GM18909 (cell line): ENCODE measurements at regions not wholly inside any gene's neighbourhood (a gene's known extent, or its start where the extent isn't known, plus 50 kb on each side); places are given as distances from the start of the nearest gene placed in this dataset.
A peak's percentile ranks its signal among the peaks of the same experiment; 100 is the strongest.

ENCODE experiments used
- ATAC-seq: cut with Tn5 transposase; IDR thresholded peaks from one replicate; pipeline ENCODE4 v1.9.1; 2021; ENCODE audit warnings: mild to moderate bottlenecking; ENCODE audit not compliant: unreplicated experiment, poor library complexity

DNA sequence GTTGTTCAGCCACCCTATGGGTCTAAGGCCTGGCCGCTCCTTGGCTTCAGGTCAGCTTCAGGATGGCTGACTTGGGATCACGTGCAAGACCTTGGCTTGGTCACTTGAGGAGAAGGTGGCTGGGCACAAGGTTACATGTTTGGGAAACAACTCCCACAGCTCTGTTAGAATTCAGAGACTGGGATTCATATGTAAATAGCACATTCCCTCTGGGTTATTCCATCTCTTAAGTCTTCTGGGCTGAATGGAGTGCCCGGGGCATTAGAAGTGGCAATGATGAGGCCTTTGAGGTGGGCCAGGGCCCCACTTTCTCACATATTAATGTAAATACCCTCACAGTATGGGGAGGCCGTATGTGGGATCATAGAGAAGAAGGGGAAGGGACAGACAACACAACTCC is 150.9 kb downstream of the EFNB2 start:
- no peak for ATAC-seq

DNA sequence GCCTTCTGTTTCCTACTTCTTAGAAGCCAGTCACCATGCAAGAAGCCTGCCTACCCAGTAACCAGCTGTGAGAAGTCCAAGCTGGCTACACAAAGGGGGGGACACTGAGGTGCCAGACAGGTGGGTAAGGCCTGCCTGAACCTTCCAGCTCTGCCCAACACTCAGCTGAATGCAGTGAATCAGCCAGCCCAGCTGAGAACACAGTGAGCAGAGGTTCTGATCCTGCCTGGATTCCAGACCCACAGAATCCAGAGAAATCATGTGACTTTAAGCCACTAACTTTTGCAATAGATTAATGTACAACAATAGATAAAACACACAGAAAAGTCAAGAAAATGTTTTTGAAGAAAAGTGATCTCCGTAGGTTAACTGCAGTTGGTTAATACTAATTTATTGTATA is 151.7 kb downstream of the EFNB2 start:
- no peak for ATAC-seq

DNA sequence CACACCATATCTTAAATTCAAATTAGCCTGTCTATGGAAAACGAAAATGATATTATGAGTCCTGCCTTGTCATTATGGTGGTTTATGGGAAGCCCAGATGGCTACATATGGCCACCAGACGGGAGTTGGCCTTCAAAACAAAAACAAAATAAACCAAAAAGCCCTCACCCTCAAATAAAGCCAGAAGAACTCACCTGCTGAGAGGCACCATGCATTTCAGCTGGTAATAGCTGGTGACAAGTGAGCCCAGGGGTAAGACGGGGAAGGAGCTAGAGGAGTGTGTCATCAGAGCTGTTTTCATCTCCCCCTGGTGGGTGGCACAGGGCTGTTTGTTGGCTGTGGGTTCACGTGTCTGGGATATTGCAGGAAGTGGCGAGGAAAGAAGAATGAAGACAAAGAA is 152.9 kb downstream of the EFNB2 start:
- no peak for ATAC-seq

DNA sequence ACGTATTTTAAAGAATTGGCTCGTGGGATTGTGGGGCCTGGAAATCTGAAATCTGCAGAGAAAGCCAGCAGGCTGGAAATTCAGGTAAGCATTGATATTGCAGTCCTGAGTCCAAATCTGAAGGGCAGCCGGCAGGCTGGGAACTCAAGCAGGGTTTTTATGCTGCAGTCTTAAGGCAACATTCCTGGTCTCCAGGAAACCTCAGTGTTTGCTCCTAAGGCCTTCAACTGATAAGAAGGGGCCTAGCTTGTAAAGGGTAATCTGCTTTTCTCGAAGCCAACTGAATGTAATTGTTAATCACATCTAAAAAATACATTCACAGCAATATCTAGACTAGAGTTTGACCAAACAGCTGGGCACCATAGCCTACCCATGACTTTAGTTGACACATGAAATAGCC is 154.4 kb downstream of the EFNB2 start:
- no peak for ATAC-seq

DNA sequence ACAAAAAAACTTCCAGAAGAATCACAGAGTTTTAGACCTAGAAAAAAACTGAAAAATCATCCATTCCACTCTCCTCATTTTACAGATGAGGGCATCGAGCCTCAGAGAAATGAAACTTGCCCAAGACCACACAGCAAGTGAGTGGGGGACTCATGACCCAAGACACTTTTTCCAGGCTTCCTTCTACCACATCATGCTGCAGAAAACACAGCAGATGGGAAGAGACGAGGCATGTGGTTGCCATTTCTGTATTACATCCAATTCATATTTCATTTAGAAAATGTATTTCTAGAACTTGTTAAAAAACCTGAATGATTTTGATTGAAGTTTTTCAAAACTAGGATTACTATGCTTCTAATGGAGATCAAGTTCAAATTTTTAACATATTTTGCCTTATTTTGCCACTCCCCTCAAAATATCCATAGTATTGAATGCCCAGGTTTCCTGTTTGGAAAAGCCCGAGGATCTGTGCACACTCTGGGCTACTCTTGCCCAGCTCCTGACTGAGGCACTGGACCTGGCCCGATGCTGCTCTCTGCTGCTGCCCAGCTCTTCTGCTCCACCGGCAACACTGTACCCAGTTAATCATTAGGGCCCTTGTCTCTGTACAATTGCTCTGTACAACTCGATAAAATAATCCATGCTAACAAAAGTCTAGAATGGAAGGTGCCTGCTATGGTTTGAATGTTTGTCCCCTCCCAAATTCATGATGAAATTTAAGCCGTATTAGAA is 157.4 kb downstream of the EFNB2 start:
- no peak for ATAC-seq

DNA sequence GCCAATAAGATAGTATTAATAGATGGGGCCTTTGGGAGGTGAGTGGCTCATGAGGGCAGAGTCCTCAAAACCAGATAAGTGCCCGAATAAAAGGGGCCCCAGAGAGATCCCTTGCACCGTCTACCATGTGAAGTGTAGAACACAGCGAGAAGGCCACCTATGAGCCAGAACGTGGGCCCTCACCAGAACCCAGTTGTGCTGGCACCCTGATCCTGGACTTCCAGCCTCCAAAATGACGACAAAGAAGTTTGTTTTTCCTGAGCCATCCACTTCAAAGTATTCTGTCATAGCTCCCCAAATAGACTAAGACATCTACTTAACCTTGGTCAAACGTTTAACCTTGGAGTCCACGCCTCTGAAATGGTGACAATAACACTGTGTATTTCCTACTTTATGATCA is 158.1 kb downstream of the EFNB2 start:
- ATAC-seq = no peak

DNA sequence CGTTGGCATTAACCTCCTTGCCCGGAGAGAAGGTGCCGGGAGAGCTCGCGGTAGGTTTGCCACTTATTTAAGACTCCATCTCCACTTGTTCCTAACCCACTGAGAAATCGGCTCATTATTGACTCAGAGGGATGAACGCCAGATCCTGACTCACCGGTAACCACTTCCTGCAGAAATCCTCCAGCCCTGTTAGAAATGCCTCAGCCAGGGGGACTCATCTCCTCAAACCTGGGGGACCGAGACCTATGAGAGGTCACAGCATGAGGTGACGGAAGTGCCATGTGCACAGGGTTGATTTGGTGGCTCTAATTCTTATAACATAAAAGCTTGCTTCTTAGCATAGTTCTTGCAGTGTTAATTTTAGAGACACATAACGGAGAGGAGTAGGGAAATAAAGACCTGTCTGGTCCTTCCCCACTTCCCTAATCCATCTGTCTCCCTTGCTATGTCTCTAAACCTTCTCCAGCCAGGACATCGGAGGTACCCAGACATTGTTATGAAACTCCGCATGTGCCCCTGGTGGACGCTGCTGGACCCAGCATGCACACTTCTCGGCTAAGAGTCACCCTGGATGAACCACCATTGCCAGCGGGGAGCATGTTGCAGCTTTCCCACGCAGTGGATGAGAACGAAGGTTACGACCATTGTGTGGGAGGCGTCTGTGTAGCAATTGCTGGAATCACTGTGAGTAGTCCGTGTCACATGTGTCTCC is 158.9 kb downstream of the EFNB2 start:
- no peak for ATAC-seq

DNA sequence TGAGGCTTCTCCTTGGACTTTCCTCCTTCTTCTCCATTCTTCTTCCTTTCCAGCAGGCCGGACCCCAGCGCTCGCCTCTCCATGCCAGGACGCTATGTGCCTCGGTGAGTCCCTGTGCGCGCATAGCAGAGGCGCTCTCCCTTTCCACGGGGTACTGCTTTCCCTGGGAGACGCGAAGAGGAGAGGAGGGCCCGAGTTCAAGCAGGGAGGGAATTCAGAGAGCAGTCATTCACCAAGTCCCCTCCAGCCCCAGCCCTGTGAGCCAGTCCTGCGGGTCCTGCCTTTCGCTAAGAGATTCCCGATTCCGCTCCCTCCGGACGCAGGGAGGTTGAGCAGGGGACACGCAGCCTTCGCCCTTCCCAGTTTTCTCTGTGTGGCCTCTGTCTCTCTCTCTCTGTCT is 160.4 kb downstream of the EFNB2 start:
- no peak for ATAC-seq

DNA sequence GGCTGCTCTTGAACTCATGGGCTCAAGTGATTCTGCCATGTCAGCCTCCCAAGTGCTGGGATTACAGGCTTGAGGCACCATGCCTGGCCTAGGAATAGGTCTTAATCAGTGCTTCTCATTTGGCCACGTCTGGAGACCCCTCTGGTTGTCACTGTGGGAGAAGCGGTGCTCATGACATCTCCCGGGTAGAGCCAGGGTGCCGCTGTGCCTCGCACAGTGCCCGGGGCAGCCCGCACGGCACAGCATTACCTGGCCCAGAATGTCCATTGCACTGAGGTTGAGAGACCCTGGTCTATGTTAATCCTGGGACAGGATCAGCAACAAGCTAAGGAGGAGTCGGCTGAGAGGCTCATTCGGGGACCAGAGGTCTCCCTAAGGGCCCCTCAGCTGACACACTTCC is 160.8 kb downstream of the EFNB2 start:
- ATAC-seq = no peak

DNA sequence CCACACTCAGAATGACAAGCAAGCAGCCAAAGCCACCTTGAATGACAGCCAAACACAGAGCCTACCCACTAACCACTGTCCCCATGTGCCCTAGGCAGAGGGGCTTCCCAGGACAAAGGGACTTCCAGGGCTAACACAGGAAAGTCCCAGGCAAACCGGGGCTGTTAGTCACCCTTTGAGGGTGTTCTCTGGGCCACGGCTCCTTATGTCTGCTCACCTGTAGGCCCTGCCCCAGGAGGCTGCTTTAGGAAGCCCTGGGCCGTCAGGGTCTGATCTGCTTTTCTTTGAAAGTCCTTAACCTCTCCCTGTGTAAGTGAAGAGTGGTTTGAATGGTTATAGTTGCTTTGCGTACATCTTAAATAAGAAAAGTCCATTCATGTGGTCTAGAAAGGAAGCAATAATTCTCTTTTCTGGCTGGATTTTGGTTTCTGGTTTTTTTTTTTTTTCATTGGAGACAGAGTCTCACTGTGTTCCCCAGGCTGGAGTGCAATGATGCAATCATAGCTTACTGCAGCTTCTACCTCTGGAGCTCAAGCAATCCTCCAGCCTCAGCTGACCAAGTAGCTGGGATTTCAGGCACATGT is 161.4 kb downstream of the EFNB2 start:
- ATAC-seq = peak; percentile 77

DNA sequence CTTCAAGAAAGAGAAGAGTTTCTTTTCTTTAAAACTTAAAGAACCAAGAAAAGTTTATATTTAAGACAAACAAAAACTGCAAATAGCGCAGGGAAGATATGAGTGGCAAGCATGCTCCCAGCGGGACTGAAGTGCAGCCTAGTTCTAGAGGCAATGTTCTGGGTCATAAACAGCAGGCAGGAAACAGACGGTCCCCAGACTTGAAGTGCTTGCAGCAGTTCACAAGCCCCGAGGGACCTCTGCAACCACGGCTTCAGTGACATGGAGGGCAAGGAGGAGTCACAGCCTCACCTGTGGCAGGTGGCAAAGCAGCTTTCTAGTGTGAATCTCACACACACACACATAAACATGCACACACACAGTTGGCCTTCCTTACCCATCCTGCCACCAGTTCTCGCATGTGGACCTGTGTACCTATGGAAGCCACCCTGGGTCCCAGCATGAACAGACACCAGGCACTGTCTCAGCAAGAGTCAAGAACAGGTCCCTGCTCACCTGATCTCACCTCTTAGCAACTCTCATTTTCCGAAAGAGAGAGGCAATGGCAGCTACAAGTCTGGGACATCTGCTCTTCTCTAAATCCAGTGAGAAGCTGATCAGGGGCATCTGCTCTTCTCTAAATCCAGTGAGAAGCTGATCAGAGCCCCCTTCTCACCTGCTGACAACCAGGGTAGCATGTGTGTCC is 162.0 kb downstream of the EFNB2 start:
- peak; percentile 73 for ATAC-seq

DNA sequence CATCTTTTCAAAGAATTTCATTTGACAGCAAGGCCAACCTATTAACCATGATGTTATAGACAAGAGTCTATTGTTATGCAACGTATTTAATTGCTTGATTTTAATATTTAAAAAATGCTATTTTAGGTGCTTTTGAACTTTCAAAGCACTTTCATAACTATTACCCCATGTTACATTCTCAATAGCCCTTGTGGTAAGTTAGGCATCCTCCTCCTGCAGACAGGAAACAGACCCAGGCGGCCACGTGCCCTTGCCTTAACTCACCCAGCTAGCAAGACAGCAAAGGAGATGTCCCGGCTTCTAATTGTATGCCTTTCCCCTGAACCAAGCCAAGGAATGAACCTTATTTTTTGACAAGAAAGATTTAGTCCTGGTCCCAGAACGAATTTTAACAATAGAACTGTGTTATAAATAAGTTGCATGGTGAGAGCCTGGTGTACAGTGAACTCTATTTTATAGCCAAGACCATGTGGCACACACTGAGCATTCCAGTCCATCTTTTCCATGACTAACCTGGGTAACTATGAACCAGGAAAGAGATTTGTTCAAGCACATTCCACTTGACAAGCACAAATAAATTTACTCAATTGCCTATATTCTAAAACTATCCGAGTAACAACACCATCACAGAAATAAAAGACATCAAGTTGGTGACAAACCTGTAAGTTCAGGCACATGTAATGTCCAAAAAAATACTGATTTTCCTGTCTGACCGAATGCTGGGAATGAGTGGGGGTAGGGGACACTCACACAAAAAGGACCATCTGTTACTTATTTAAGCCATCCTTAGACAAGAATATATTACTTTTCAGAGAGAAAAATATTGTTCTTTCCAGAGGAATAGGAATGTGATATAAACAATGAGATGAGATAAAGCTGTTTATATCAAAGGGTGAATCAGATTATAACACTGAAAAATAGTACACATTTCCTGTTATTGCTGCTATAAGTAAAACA is 163.0 kb downstream of the EFNB2 start:
- ATAC-seq = peak; percentile 46

DNA sequence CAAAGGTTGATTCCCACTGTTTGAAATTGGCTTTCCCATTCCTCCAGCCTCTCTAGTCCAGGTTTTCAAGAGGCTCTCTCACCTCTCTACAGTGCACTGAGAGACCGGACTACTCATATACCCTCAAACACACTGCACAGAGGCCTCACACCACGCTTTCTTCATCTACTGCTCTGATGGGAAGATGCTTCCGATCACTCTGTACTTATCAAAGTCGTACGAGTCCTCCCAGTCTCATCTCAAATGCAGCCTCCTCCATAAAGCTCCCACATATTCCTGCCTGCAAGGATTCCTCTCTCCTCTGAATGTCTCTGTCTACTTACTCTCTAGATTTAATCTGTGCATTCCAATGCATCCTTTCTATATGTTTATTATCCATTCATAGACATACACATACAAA is 164.4 kb downstream of the EFNB2 start:
- no peak for ATAC-seq

DNA sequence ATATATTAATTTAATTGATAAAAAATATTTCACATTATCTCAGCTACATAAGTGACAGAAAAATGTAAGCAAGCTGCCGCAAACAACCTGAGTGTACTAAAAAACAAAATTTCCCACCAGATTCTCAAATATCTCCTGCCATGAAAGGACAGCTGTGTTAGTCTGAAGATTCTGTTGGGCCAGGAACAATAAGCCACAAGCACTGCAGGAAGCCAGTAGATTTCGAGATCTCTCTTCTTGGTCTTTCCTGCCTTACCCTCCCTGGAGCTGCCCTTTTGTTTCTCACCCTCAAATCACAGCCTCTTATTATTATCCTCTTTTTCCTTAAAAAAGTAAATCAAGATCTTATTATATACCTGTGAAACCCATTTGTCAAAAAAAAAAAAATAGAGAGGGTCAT is 165.6 kb downstream of the EFNB2 start:
- no peak for ATAC-seq

DNA sequence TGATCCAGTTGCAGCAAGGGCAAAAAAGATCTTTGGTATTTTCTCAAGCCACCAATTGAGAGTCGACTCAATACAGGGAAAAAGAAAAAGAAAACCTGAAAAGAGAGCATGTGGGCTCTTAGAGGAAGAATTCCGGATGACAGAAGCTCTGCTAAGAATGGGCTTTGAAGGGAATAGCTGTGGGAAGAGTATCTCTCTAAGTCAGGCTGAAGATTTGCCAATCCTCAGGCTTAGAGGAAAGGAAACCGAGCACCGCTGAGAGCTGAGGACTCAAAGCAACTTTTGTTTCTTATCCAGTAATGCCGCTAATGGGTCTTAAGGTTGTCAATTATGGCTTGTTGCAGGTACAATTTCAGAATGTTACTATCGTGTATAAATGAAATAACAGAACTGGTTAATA is 166.4 kb downstream of the EFNB2 start:
- ATAC-seq = no peak

DNA sequence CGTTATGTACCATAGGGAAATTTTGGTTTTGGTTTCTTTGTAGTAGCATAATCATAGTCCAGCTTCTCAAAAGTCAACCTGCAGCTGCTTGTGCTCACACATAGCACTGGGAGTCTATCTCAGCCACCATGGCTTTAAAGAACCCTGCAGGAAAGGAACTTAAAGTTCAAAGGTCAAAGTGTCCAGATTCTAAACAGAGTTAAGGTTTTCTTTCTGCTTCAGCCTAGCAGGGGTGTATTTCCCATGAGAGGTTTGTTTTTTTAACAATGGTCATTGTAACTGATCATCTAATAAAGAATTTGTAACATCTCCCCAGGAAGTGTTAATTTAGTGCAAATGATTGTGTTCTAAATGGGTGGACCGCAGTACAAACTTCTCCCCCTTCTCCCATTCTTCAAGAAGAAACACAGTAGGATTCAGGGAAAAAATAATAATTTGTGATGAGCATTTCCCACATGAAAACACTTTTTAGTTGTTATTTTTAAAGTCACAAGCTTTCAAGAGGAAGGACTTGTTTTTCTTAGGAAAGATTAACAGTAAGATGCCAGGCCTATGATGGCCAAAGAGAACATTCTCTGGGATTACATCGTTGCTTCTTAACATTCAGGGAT is 168.0 kb downstream of the EFNB2 start:
- ATAC-seq = no peak

DNA sequence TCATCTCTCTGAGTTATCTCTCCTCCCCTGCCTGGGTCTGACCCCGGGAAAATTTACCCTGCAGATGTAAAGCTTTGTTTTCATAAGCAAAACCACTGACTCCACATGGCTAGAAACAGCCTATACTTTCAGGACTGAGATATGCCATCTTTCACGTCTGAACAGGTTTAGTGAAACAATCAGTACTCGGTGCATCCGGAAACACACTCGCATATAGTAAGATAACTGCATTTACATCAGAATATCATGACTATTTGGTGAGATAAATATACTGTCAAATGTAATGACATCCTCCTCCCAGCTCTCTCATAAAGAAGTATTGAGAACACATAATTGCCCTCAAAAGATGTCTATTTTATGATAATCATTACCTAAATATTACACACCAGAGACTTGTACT is 172.8 kb downstream of the EFNB2 start:
- ATAC-seq = no peak

DNA sequence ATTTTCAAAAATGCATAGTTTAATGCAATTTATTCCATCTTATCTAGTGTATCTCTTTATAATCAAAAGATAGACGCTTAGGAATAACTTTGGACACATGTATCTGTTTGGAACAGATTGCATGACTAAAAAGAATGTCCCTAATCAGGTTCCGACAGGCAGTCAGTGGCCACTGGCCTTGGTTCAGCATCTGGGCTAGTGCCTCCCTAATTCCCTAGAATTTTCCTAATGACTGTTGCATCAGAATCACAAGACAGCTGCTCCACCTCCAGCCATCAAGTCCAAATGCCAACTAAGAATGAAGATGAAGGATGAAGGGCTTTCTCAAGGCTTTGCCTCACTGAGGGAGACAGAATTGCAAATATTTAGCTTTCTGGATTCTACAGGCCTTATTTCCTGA is 173.8 kb downstream of the EFNB2 start:
- ATAC-seq = no peak

DNA sequence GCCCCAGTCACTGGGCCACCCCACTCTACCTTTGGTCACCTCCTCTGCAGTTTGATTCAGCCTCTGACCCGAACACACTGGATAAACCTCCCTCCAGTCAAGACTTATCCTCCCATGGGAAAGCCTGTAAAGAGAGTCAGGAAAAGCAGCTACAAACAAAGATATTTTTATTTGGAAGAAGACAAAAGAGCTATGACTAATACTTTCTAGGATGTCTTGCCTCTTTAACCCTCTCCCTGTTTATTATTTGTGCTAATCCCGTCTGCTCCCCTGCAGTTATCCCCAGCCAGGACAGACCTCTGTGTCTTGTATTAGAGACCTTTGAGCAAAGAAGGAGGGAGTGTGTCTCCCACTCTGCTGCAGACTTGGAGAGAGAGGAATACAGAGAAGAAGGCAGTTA is 178.3 kb downstream of the EFNB2 start:
- ATAC-seq = no peak

DNA sequence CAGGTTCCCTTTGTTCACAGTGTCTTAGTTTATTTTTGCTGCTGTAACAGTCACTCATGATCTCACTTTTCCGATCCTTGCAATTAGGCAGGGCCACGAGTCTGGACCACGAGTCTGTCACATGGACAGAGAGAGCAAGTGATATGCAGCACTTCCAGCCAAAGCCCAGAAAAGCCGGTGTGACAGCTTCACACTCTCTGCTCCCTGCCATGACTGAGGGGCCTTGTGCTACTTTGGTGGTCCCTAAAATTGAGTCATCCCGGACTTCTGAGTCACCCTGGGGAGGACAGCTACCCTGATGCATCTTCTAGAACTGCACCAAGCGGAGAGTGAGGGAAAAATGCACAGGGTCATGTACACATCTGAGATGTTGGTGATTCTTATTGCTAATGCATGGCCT is 179.6 kb downstream of the EFNB2 start:
- ATAC-seq = no peak
